ENCODE measurements at regions not wholly inside any gene's neighbourhood (a gene's known extent, or its start where the extent isn't known, plus 50 kb on each side); places are given as distances from the start of the nearest gene placed in this dataset.
"Not testable (repeated sequence)": the region's sequence is repeated elsewhere in the genome, so short reads cannot be mapped to it uniquely, and the experiment has no call there.

- DNase-seq (ENCODE audit: low read depth in 2 of 2), result no peak
These were observed 147.7 kb downstream of the COG6 start for GRCh38 chr13:39803156-39803555.

GRCh38 chr13:39803851-39804250 is 148.4 kb downstream of the COG6 start:
- no peak for DNase-seq (ENCODE audit: low read depth in 2 of 2)

GRCh38 chr13:39804332-39805210 is 149.1 kb downstream of the COG6 start:
- DNase-seq (ENCODE audit: low read depth in 2 of 2), result no peak

GRCh38 chr13:39809466-39809865 is 154.0 kb downstream of the COG6 start:
- DNase-seq (ENCODE audit: low read depth in 2 of 2), result no peak

- no peak for DNase-seq (ENCODE audit: low read depth in 2 of 2)
These were observed 154.8 kb downstream of the COG6 start for GRCh38 chr13:39810091-39810877.

DNA sequence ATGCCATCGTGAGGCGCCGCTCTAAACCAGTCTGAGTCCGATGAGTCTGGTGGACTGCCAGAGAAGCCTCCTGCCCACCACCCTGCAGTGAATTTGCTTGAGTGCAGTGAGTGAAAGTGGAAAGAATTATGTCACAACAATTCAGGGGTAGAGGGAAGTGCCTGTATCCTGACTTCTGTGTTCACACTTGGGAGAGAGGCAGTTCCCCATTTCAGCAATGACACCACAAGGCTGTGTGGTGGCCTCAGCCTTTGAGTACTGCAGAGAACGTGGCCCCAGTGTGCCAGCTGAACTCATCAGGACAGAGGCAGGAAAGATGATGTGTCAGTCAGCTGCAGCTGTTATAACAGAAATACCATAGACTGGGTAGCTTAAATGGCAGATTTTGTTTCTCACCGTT is 155.6 kb downstream of the COG6 start:
- no peak for DNase-seq (ENCODE audit: low read depth in 2 of 2)

DNA sequence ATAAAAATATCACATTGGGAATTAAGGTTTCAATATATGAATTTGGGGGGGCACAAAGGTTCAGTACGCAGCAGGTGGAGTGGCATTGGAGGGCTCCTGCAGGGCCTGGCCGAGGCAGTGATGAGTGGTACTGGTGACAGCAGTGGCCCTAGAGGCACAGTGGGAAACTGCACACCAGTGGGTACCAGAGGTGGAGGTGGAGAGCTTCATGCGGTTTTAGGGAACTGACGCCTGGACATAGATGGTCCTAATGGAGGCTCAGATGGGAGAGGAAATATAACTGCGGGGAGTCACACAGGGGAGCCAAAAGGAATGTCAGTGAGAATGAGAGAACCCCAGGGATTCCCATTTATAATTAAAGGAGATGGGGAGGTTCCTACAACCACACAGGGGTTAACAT is 156.2 kb downstream of the COG6 start:
- DNase-seq (ENCODE audit: low read depth in 2 of 2), result no peak

GRCh38 chr13:39815345-39816111 is 160.1 kb downstream of the COG6 start:
- DNase-seq (ENCODE audit: low read depth in 2 of 2), result no peak

- DNase-seq (ENCODE audit: low read depth in 2 of 2), result no peak
These were observed 161.5 kb downstream of the COG6 start for GRCh38 chr13:39816936-39817335.

DNA sequence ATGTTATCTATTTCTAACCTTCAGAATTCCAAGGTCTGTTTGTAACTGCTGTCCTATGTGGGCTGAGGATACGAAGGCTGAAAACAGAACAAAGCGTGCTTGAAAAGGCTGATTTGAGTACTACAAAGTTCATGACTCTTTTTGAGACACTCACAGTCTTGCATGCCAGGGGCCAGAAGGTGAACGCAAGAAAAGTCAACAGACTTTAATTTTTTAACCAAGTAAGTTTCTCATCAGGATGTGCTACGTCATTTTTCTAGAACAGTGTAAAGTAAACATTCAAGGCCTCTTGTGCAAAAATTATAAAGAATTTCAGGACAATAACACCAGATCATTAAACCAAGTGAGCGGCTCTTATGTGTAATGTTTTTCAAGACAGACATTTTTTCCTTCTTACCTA is 163.5 kb downstream of the COG6 start:
- DNase-seq (ENCODE audit: low read depth in 2 of 2), result no peak

DNA sequence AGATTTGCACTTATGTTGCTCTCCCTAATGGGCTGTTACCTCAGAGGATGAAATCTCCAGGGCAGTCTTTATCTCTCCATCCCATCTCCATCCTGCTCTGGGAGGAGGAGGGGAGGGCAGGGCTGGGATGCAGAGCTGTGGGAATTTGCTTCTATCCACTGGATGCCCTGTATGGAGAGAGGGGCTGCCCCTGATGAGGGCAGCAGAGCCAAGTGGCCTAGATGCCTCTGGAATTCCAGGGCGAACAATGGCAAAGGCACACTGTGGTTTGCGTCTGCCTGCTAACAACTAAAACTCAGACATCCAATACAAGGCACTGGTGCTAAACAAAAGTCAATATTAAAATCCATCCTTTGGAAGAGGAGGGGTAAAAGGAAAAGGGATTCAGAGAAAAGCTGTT is 165.1 kb downstream of the COG6 start:
- DNase-seq (ENCODE audit: low read depth in 2 of 2), result no peak

DNA sequence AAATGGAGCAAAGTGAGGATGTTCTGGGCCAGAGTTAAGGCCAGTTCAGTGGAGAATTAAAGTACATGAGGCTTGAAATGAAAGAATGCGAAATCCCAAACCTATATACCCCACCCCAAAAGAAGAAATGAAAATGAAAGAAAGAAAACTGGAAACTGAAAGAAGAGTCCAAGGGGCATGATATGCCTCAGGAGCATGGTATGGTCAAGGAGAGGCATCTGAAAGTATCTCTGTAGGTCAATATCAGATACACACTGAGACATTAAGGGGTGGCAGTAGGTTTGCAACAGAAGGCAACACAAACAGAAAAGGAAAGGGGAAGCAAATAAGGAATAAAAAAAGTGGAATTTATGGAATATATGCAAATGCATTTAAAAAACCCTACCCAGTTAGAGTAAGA is 166.5 kb downstream of the COG6 start:
- DNase-seq (ENCODE audit: low read depth in 2 of 2), result no peak

DNA sequence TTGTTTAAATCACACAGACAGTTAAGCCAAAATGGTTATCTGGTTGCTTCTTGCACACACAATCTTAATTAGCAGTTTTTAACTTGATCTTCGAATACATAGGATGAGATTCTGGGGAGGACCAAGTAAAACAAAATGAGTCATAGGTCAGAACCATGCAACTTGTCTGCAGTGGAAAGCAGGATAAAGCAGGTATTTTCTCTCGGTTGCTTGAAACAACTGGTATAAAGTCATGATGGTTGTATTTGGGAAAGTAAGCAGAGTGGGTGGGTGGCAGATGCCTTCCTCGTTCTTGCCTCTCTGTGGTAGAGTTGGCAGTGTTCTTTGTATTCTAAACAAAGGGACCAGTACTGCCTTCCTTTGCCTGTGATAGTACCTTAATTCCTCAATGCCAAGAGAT is 167.0 kb downstream of the COG6 start:
- DNase-seq (ENCODE audit: low read depth in 2 of 2), result no peak

DNA sequence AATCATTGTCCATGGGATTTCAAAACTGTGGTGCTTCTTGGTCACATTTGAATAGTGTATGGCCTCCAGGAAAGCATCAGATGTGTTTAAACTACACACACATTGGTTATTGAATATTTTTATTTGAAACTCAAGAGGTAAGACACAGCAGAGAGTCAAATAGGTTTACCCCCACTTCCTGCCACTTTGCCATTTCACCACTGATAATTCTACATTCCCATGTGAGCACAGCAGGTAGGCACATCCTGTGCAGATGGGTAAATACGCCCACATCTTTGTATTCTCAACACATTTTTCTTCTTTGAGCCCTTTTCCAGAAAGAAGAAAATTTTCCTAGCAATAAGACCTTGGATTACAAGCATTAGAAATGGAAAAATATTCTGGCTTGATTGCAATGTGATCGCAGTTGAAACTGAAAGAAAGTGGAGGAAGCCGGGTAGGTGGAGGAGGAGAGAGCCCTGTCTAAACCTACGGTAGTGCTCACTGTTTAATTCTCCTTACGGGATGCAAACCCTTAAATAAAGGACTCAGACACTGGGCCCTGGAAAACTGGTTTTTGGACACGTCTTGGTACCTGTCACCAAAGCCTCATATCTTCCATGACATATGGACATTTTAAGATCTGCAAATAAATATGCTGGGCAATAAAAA is 167.7 kb downstream of the COG6 start:
- DNase-seq (ENCODE audit: low read depth in 2 of 2), result no peak

GRCh38 chr13:39825886-39826285 is 170.4 kb downstream of the COG6 start:
- no peak for DNase-seq (ENCODE audit: low read depth in 2 of 2)

- DNase-seq (ENCODE audit: low read depth in 2 of 2), result no peak
These were observed 179.8 kb downstream of the COG6 start for GRCh38 chr13:39835253-39835652.

DNA sequence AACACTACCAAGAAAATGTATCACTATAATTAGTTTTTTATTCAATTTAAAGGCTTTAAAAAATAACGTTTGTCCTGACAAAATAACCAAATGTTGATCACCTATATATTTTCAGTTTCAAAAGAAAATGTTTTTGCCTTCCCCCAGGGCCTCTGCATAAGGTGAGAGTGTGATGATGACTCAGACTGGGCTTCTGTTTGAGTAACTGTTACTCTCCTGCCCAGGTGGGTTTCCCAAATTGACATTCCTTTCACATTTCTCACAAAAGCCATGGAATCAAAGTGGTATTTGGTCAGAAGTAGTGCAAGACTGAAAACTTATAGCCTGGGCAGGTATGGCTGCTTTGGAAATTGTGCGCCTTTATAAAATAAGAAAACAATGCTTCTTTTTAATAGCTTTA is 180.6 kb downstream of the COG6 start:
- DNase-seq (ENCODE audit: low read depth in 2 of 2), result no peak

DNA sequence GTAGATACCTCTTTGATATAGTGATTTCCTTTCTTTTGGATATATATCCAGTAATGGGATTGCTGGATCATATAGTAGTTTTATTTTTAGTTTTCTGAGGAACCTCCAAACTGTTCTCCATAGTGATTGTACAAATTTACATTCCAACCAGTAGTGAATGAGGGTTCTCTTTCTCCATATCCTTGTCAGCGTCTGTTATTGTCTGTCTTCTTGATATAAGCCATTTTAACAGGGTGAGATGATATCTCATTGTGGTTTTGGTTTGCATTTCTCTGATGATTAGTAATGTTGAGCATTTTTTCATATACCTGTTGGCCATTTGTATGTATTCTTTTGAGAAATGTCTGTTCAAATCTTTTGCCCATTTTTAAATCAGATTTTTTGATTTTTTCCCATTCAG is 182.4 kb downstream of the COG6 start:
- not testable (repeated sequence) for DNase-seq (ENCODE audit: low read depth in 2 of 2)

- DNase-seq (ENCODE audit: low read depth in 2 of 2), result no peak
These were observed 184.7 kb downstream of the COG6 start for GRCh38 chr13:39840201-39840600.

- no peak for DNase-seq (ENCODE audit: low read depth in 2 of 2)
These were observed 191.9 kb downstream of the COG6 start for GRCh38 chr13:39847336-39847735.

- DNase-seq (ENCODE audit: low read depth in 2 of 2), result no peak
These were observed 199.8 kb downstream of the COG6 start for GRCh38 chr13:39855236-39855635.

DNA sequence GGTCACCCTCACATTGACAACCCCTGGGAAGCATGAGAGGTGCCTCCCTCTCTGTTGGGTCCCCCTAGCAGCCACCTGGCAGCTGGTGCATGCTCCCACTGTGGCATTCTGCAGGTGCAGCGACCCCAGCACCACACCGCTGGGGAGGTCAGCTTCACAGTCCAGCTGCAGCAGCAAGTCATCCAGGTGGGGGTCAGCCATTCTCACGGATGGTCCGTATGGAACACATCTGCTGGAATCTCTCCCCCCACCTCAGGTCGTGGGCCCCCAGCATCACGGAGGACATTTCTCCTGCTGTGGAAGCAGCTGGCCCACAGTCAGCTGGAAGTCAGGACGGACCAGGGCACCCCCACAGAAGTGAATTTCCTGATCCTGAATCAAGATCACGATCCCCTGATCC is 201.3 kb downstream of the COG6 start:
- no peak for DNase-seq (ENCODE audit: low read depth in 2 of 2)
